CD4-positive, alpha-beta T cell (primary cell): ENCODE measurements at regions not wholly inside any gene's neighbourhood (a gene's known extent, or its start where the extent isn't known, plus 50 kb on each side); places are given as distances from the start of the nearest gene placed in this dataset.

Source experiments
- ATAC-seq: fragments of 200-7000 bp; cut with Tn5 transposase; one replicate; pipeline ENCODE4 v1.10.0; 2022; ENCODE audit warnings: mild to moderate bottlenecking; ENCODE audit not compliant: poor library complexity
- CTCF ChIA-PET: fragments of 350-600 bp; sonication (Branson Sonifier 250); formaldehyde crosslinking; loops from one replicate; lab custom pipeline; 2021; ENCODE audit warnings: antibody characterized with exemption, inconsistent platforms; lab: Charles Lee
- POLR2A ChIA-PET: fragments of 350-600 bp; sonication (Branson Sonifier 250); formaldehyde crosslinking; loops from one replicate; lab custom pipeline; 2021; ENCODE audit warnings: antibody characterized with exemption, inconsistent platforms; lab: Charles Lee
- DNase-seq, 14 experiments: peaks; one replicate each; pipeline ENCODE4 v3.0.0-alpha.2; 2013 to 2020; ENCODE audit warnings: mixed read lengths in 2 of 14
- H3K27ac ChIP-seq, 2 donors: one replicate each; pipeline versions ENCODE4 v1.5.1 to v1.7.0; 2013; ENCODE audit warnings: low read length in 2 of 2, low read depth in 1 of 2, mild to moderate bottlenecking in 1 of 2
- H3K27me3 ChIP-seq, 2 experiments: 1 replicate in 1 of 2; 2 replicates in 1 of 2; pipeline versions ENCODE4 v1.6.1 to v1.7.0; 2013; ENCODE audit warnings: low read length in 2 of 2, control low read depth in 1 of 2, mild to moderate bottlenecking in 1 of 2, moderate library complexity in 1 of 2; ENCODE audit not compliant: insufficient read depth in 2 of 2, control insufficient read depth in 1 of 2
- H3K36me3 ChIP-seq: one replicate; pipeline ENCODE4 v1.6.1; 2013; ENCODE audit warnings: low read length, control low read depth; ENCODE audit not compliant: insufficient read depth
- H3K4me1 ChIP-seq: one replicate; pipeline ENCODE4 v1.6.1; 2013; ENCODE audit warnings: low read length, control low read depth; ENCODE audit not compliant: insufficient read depth
- H3K4me3 ChIP-seq: one replicate; pipeline ENCODE4 v1.5.1; 2013; ENCODE audit warnings: mild to moderate bottlenecking, low read length, moderate library complexity
- H3K9me3 ChIP-seq, 2 experiments: 1 replicate in 1 of 2; 2 replicates in 1 of 2; pipeline versions ENCODE4 v1.6.1 to v1.7.0; 2013; ENCODE audit warnings: low read length in 2 of 2, mild to moderate bottlenecking in 2 of 2, control low read depth in 1 of 2, moderate library complexity in 1 of 2; ENCODE audit not compliant: control insufficient read depth in 1 of 2, insufficient read depth in 1 of 2
- H3K27ac Mint-ChIP-seq: one replicate; pipeline ENCODE4 v1.8.0; 2020; ENCODE audit warnings: mixed read lengths
- H3K27me3 Mint-ChIP-seq: one replicate; pipeline ENCODE4 v1.8.0; 2021; ENCODE audit warnings: mixed read lengths
- H3K36me3 Mint-ChIP-seq: one replicate; pipeline ENCODE4 v1.8.0; 2021; ENCODE audit warnings: low read depth, mixed read lengths
- H3K4me1 Mint-ChIP-seq: one replicate; pipeline ENCODE4 v1.8.0; 2021; ENCODE audit warnings: low read depth, mixed read lengths
- H3K4me3 Mint-ChIP-seq: one replicate; pipeline ENCODE4 v1.8.0; 2020; ENCODE audit warnings: mild to moderate bottlenecking, mixed read lengths
- H3K9me3 Mint-ChIP-seq: one replicate; pipeline ENCODE4 v1.8.0; 2020; ENCODE audit warnings: mixed read lengths
- intact Hi-C, 2 experiments: fragments of 100-400 bp; cut with DNase I in 1 of 2; cut with micrococcal nuclease in 1 of 2; formaldehyde crosslinking; loops; one replicate each; pipeline versions ENCODE4 v1.15.1 to v1.9.0; 2023 to 2025; cut with DNase I, micrococcal nuclease
- TF ChIP-seq, protein P1 (sequence below): fragments of 200-600 bp; IDR thresholded peaks from one replicate; pipeline ENCODE4 v1.8.0; 2022; ENCODE audit warnings: antibody characterized with exemption, mild to moderate bottlenecking

GRCh38 chr5:42877431-42877830 lies 65.7 kb upstream of the SELENOP start:
- ChIA-PET POLR2A (no interaction called here), CTCF (no interaction called here)
- Histone ChIP-seq H3K4me3 (no peak overlapping the region), H3K27me3 (peaks cover 0 to 3% of the 10 kb centered on the region in 2 experiments), H3K4me1 (peaks cover 3% of the 10 kb centered on the region), H3K27ac (no peak overlapping the region), H3K9me3 (no peaks in the 10 kb centered on the region), H3K36me3 (no peaks in the 10 kb centered on the region)
- H3K9me3 Mint-ChIP-seq: no peaks in the 10 kb centered on the region
- H3K4me3 Mint-ChIP-seq: no peak overlapping the region
- H3K36me3 Mint-ChIP-seq: no peaks in the 10 kb centered on the region
- H3K27ac Mint-ChIP-seq: no peak overlapping the region
- no peak for ATAC-seq
- intact Hi-C loops: no loop called here
- TF ChIP-seq, protein P1, sequence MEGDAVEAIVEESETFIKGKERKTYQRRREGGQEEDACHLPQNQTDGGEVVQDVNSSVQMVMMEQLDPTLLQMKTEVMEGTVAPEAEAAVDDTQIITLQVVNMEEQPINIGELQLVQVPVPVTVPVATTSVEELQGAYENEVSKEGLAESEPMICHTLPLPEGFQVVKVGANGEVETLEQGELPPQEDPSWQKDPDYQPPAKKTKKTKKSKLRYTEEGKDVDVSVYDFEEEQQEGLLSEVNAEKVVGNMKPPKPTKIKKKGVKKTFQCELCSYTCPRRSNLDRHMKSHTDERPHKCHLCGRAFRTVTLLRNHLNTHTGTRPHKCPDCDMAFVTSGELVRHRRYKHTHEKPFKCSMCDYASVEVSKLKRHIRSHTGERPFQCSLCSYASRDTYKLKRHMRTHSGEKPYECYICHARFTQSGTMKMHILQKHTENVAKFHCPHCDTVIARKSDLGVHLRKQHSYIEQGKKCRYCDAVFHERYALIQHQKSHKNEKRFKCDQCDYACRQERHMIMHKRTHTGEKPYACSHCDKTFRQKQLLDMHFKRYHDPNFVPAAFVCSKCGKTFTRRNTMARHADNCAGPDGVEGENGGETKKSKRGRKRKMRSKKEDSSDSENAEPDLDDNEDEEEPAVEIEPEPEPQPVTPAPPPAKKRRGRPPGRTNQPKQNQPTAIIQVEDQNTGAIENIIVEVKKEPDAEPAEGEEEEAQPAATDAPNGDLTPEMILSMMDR: no peak
- no peak for DNase-seq
- H3K4me1 Mint-ChIP-seq: no peaks in the 10 kb centered on the region
- H3K27me3 Mint-ChIP-seq: no peaks in the 10 kb centered on the region

DNA sequence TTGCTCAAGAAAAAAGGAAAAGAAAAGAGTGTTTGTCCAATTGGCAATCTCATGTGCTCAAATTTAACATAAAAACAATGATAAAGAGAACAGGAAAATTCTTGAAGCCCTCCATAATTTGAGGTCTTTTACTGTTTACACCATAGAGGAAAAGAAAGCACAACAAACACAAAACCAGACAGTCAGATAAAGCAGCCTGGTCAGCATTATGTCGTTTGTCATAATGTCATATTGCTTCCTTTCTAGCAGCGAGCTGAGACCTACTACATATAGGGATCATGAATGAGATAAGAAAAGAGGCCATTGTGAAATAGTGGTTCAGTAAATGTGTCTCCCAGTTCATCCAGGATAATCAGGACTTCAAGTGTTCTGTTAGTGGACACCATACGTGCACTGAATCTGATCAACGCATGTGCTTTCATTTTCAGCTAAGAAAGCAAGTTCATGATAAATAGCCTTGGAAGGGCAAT lies 64.7 kb upstream of the SELENOP start:
- no peaks in the 10 kb centered on the region for H3K9me3 Mint-ChIP-seq
- no peaks in the 10 kb centered on the region for H3K36me3 ChIP-seq
- POLR2A ChIA-PET: no interaction called here
- H3K4me1 Mint-ChIP-seq: no peaks in the 10 kb centered on the region
- DNase-seq (no peak), ATAC-seq (no peak)
- peaks cover 3% of the 10 kb centered on the region for H3K4me1 ChIP-seq
- H3K36me3 Mint-ChIP-seq: no peaks in the 10 kb centered on the region
- no peaks in the 10 kb centered on the region for H3K27me3 Mint-ChIP-seq
- no peak overlapping the region for H3K27ac Mint-ChIP-seq
- TF ChIP-seq, protein P1: no peak
- intact Hi-C loops: no loop called here
- H3K27me3 ChIP-seq: peaks cover 0 to 5% of the 10 kb centered on the region in 2 experiments
- no peaks in the 10 kb centered on the region for H3K9me3 ChIP-seq
- no peak overlapping the region for H3K4me3 ChIP-seq
- H3K27ac ChIP-seq: no peak overlapping the region
- no peak overlapping the region for H3K4me3 Mint-ChIP-seq
- CTCF ChIA-PET: interaction anchor here (1.1 kb wide), 1 partner anchor 10 kb away, joined by 4 read pairs; no protein-coding TSS in a partner anchor

- ChIA-PET POLR2A (no interaction called here), CTCF (interaction anchor here (1.1 kb wide), 1 partner anchor 10 kb away, joined by 4 read pairs; no protein-coding TSS in a partner anchor)
Observed at GRCh38 chr5:42875785-42876374, 64.2 kb upstream of the SELENOP start.

More at GRCh38 chr5:42875785-42876374, 64.2 kb upstream of the SELENOP start:
- no peaks in the 10 kb centered on the region for H3K9me3 ChIP-seq
- intact Hi-C loops: no loop called here
- no peak overlapping the region for H3K4me3 ChIP-seq
- Mint-ChIP-seq H3K4me3 (no peak overlapping the region), H3K27ac (no peak overlapping the region), H3K4me1 (no peaks in the 10 kb centered on the region), H3K27me3 (peaks cover under 1% of the 10 kb centered on the region), H3K36me3 (no peaks in the 10 kb centered on the region), H3K9me3 (no peaks in the 10 kb centered on the region)
- H3K36me3 ChIP-seq: no peaks in the 10 kb centered on the region
- DNase-seq (no peak), ATAC-seq (no peak)
- peaks cover 0 to 9% of the 10 kb centered on the region in 2 experiments for H3K27me3 ChIP-seq
- H3K4me1 ChIP-seq: peaks cover 3% of the 10 kb centered on the region
- H3K27ac ChIP-seq: no peak overlapping the region
- TF ChIP-seq, protein P1: no peak
